Loucy (cell line): ENCODE measurements at regions not wholly inside any gene's neighbourhood (a gene's known extent, or its start where the extent isn't known, plus 50 kb on each side); places are given as distances from the start of the nearest gene placed in this dataset.

Experiments
- H2AFZ ChIP-seq: fragments of 200-600 bp; sonication (generic); 2 replicates; pipeline ENCODE4 v1.6.0; 2016; ENCODE audit warnings: antibody characterized with exemption, mild to moderate bottlenecking, low read length, moderate library complexity
- H3F3A ChIP-seq: fragments of 200-600 bp; 2 replicates; pipeline ENCODE4 v1.6.0; 2016; ENCODE audit warnings: antibody characterized with exemption, low read depth, mild to moderate bottlenecking
- H3K27me3 ChIP-seq: fragments of 200-600 bp; sonication (generic); 2 replicates; pipeline ENCODE4 v1.6.1; 2014; ENCODE audit warnings: low read length, mild to moderate bottlenecking; ENCODE audit not compliant: insufficient read depth, poor library complexity, severe bottlenecking
- H3K36me3 ChIP-seq: fragments of 200-600 bp; sonication (generic); 2 replicates; pipeline ENCODE4 v1.6.1; 2016; ENCODE audit warnings: low read length; ENCODE audit not compliant: insufficient read depth
- H3K4me1 ChIP-seq: fragments of 200-600 bp; sonication (generic); 2 replicates; pipeline ENCODE4 v1.5.1; 2014; ENCODE audit warnings: low read length, mild to moderate bottlenecking; ENCODE audit not compliant: insufficient read depth, poor library complexity, severe bottlenecking
- H3K4me2 ChIP-seq: fragments of 200-600 bp; sonication (generic); 2 replicates; pipeline ENCODE4 v1.6.0; 2014; ENCODE audit warnings: antibody characterized with exemption, low read length, low read depth, mild to moderate bottlenecking; ENCODE audit not compliant: poor library complexity, severe bottlenecking
- H3K4me3 ChIP-seq: fragments of 200-600 bp; sonication (generic); 2 replicates; pipeline ENCODE4 v1.5.1; 2014; ENCODE audit warnings: low read length, mild to moderate bottlenecking, mixed read lengths; ENCODE audit not compliant: poor library complexity, severe bottlenecking
- H3K79me2 ChIP-seq: fragments of 200-600 bp; sonication (generic); 2 replicates; pipeline ENCODE4 v1.6.1; 2014; ENCODE audit warnings: low read length; ENCODE audit not compliant: insufficient read depth
- H3K9ac ChIP-seq: fragments of 200-600 bp; sonication (generic); 2 replicates; pipeline ENCODE4 v1.6.0; 2014; ENCODE audit warnings: mild to moderate bottlenecking, low read depth, low read length, moderate library complexity; ENCODE audit not compliant: poor library complexity, severe bottlenecking
- H3K9me2 ChIP-seq: fragments of 200-600 bp; sonication (generic); replicated peaks from 2 replicates; pipeline ENCODE4 v1.6.1; 2016; ENCODE audit warnings: low read depth, low read length, mixed read lengths
- H3K9me3 ChIP-seq: fragments of 200-600 bp; sonication (generic); 2 replicates; pipeline ENCODE4 v1.6.1; 2014; ENCODE audit warnings: mild to moderate bottlenecking, antibody characterized with exemption, low read length, low read depth; ENCODE audit not compliant: insufficient read depth
- H4K20me1 ChIP-seq: fragments of 200-600 bp; sonication (generic); 2 replicates; pipeline ENCODE4 v1.6.0; 2014; ENCODE audit warnings: antibody characterized with exemption, low read length, mild to moderate bottlenecking; ENCODE audit not compliant: insufficient read depth, poor library complexity, severe bottlenecking
- CTCF ChIP-seq: fragments of 200-600 bp; sonication (generic); conservative IDR thresholded peaks from 2 replicates; pipeline ENCODE4 v1.5.1; 2014; ENCODE audit warnings: mild to moderate bottlenecking, antibody characterized with exemption, low read length
- EZH2phosphoT487 ChIP-seq: fragments of 200-600 bp; IDR thresholded peaks from 2 replicates; pipeline ENCODE4 v1.6.1; 2018; ENCODE audit warnings: antibody characterized with exemption, mild to moderate bottlenecking, moderate library complexity, borderline replicate concordance

DNA sequence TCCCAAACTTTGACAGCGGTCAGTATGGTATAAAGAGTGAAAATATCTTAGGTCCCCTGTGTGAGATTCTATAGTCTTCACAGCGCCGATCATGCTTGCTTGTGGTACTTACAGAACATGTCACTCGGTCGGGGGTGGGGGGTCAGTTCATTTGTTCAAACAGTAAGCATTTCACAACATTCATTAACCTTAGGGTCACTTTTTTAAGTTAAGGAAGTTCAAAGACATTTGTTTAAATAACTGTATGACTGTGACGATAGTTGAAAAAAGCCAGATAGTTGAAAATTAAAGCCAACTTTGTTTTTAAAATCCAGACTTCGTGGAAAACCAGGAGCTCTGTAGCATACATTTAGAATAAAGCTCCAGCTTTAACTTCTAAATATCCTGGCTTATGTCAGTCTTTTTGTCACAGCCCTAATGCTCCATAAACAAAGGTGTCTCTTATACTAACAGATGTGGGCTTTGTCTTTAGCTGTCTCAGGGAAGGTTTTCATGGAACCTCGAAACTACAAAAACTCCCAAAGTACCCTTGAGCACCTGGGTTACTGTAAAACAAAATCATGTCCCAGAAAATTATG, 57.9 kb upstream of the PHACTR2 start:
- Histone ChIP-seq H4K20me1 (no peaks in the 10 kb centered on the region), H3K9me3 (no peaks in the 10 kb centered on the region), H3K4me2 (no peak overlapping the region), H3K36me3 (no peaks in the 10 kb centered on the region), H3K27me3 (no peaks in the 10 kb centered on the region), H3K4me1 (no peaks in the 10 kb centered on the region), H3F3A (no peaks in the 10 kb centered on the region), H3K4me3 (no peak overlapping the region), H3K9me2 (no peaks in the 10 kb centered on the region), H3K79me2 (no peaks in the 10 kb centered on the region), H2AFZ (no peak overlapping the region), H3K9ac (no peak overlapping the region)
- no peak for TF ChIP-seq CTCF

DNA sequence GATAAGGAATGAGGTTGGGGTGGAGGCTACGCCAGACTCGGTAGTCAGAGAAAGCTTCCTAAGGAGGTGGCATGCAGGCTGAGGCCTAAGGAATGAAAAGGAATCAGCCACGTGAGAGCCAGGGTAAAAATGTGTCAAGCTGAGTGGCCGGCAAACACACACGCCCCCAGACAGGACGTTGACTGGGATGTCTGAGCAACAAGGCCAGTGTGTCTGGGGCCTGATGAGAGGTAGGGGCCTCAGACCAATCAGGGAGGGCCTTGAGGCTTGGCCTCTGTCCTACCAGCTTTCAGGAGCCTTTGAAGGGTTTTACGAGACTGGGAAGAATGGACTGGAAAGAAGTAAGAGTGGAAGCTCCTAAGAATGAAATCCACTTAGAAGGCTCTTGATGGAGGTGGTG, 61.0 kb upstream of the PHACTR2 start:
- Histone ChIP-seq H3K9me2 (no peaks in the 10 kb centered on the region), H3K9ac (no peak overlapping the region), H3K79me2 (no peaks in the 10 kb centered on the region), H3K4me3 (no peak overlapping the region), H3K9me3 (no peaks in the 10 kb centered on the region), H3K36me3 (no peaks in the 10 kb centered on the region), H3K27me3 (no peaks in the 10 kb centered on the region), H3K4me1 (no peaks in the 10 kb centered on the region), H3F3A (no peaks in the 10 kb centered on the region), H4K20me1 (no peaks in the 10 kb centered on the region), H2AFZ (no peak overlapping the region), H3K4me2 (no peak overlapping the region)
- no peak for TF ChIP-seq CTCF
- no peak for TF ChIP-seq EZH2phosphoT487

- Histone ChIP-seq H3K9me2 (no peaks in the 10 kb centered on the region), H4K20me1 (no peaks in the 10 kb centered on the region), H3K4me2 (no peak overlapping the region)
Observed at GRCh38 chr6:143615785-143616184, 62.0 kb upstream of the PHACTR2 start.

More at GRCh38 chr6:143615785-143616184, 62.0 kb upstream of the PHACTR2 start:
- H2AFZ ChIP-seq: no peak overlapping the region
- H3K36me3 ChIP-seq: no peaks in the 10 kb centered on the region
- H3K4me3 ChIP-seq: no peak overlapping the region
- H3K9ac ChIP-seq: no peak overlapping the region
- H3K4me1 ChIP-seq: no peaks in the 10 kb centered on the region
- no peaks in the 10 kb centered on the region for H3K9me3 ChIP-seq
- H3K79me2 ChIP-seq: no peaks in the 10 kb centered on the region
- no peaks in the 10 kb centered on the region for H3F3A ChIP-seq
- H3K27me3 ChIP-seq: no peaks in the 10 kb centered on the region
- no peak for TF ChIP-seq EZH2phosphoT487
- no peak for TF ChIP-seq CTCF
